Right renal cortex interstitium (tissue), 3 donors: ENCODE measurements at regions not wholly inside any gene's neighbourhood (a gene's known extent, or its start where the extent isn't known, plus 50 kb on each side); places are given as distances from the start of the nearest gene placed in this dataset.

Experiments used
- DNase-seq, 3 donors: peaks; one replicate each; pipeline ENCODE4 v3.0.0-alpha.2; 2013; ENCODE audit warnings: low read depth in 3 of 3, low spot score in 2 of 3

DNA sequence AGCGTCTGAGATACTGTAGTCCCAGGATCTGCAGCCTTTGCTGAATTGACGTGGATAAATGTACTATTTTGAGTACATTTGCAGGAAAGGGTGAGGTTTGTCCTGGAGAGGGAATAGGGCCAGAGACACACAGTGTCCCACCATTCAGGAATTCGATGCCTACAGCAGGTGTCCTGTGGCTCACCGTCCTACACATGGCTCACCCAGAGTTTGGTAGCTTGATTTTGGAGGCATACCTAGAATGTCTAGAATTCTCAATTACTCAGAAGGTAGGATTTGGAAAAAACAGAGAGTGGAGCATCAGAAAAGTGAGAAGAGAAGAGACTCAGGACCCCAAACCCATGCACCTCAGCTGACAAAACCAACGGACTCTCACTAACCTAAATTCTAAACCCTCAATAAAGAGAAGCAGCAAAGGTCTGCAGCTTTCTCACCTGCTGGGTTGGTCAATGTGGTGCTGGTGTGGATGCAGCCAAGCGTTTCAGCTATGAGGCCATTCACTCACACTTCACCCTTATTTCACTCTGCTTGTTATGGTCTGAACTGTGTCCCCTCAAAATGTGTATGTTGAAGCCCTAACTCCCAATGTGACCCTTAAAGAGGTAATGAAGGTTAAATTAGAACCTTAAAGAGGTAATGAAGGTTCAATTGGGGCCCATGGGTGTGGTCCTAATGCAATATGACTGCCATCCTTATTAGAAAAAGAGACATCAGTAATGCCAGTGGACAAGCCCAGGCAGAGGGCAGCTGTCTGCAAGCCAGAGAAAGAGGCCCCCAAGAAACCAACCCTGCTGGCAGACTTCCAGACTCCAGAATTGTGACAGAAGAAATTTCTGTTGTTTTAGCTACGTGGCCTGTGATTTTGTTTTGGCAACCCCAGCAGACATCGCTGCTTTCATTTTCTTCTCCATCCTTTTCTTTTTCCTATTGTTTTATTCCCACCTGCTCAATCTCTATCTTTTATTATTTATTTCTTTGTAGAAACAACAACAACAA, 187.8 kb downstream of the SNX19 start:
- no peak for DNase-seq

- DNase-seq, result no peak
Measured at GRCh38 chr11:130729193-130729592, 187.1 kb downstream of the SNX19 start.

GRCh38 chr11:130729678-130730300, 186.5 kb downstream of the SNX19 start:
- no peak for DNase-seq

DNA sequence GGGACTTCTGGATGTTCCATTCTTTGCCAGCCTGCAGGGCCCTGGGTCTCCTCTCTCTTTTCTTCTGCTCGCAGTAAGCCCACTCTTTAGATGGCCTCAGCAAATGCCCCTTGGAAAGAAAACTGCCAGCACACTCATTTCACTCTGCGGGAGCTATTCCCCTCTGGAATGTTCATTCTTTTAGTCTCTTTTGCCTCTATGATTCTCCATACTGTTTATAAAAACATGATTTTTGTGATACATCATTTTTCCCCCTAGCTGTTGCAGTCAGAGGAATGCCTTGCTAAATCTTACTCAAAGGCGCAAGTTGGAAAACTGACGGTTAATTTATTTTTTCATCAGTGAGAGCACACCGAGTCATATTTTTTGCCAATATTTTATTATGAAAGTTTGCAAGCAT, 184.9 kb downstream of the SNX19 start:
- DNase-seq, result no peak

GRCh38 chr11:130732476-130732875, 183.8 kb downstream of the SNX19 start:
- DNase-seq, result no peak

- DNase-seq, result no peak
Measured at GRCh38 chr11:130737041-130737830, 179.0 kb downstream of the SNX19 start.

DNA sequence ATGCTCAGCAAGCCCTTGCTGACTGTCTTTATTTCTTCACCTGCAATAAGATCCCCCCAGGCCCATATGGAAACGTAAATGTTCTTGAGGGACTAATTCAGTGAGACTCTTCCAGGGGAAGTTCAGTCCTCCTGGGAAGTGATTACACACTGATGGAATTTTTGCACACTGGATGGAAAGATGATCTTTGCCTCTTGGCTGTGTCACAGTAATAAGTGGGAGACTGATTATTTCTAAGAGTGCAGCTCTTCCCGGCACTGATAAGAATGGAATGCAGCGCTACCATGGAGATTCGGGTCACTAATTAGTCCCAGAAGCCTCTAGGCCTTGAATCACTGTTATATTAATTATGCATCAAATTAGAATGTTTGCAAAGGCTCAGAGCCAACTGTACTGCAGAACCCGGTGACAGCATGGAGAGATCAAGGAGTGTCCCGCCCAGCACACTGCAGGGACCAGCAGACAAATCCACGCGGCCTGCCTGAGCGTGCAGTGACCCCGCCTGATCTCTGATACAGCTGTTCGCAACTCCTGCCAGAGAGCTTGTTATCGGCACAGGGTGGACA, 178.3 kb downstream of the SNX19 start:
- DNase-seq, result peak; percentile 67 to 80 (median 77)

DNA sequence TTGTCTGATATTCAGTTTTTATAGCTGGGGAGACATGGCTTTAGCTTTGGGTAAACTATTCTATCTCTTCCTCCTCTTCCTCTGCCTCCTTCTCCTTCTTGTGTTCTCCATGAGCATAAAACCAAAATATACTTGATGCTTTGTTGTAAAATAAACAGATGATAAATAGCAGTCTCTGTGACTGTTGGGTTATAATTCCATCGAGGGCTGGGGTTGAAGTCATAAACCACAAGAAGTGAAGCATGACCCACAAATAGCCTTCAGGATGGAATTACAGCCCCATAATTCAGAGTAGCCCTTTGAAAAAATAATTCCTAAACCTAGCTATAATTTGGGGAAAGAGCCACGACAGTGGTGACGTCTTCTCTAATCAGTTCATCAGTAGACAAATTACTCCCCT, 177.7 kb downstream of the SNX19 start:
- peak in 1 of 3 donors; percentile 57 for DNase-seq

DNA sequence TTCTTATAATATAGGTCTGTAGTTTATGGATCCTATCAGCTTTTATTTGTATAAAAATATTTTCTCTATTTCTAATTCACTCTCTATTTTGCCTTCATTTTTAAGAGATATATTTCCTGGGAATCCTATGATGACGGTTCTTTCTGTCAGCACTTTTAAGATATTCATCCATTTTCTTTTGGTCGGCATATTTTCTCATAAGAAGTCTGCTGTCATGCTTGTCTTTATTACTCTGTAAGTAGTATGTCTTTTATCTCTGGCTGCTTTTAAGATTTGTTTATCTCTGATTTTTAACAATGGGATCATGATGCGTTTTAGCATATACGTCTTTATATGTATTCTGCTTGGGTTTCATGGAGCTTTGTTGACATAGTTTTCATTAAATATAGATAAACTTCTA, 175.5 kb downstream of the SNX19 start:
- DNase-seq, result no peak

DNA sequence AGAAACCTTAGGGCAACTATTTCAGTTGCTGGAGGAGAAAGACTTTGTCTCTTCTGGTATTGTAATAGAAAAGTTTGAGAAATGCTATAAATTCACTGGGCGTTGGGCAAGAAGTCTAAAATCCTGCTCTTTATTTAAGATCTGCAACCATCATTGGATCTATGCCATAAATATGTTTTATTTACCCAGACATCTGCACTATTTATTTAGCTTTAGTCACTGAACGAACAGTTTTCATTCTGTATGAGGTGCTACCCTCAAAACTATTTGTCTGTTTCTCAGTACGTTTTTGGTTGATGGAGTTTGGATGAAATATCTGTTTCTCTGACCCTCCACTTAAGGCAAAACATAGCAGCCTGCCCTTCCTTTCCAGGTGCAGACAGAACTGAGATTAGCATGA, 171.5 kb downstream of the SNX19 start:
- no peak for DNase-seq

DNA sequence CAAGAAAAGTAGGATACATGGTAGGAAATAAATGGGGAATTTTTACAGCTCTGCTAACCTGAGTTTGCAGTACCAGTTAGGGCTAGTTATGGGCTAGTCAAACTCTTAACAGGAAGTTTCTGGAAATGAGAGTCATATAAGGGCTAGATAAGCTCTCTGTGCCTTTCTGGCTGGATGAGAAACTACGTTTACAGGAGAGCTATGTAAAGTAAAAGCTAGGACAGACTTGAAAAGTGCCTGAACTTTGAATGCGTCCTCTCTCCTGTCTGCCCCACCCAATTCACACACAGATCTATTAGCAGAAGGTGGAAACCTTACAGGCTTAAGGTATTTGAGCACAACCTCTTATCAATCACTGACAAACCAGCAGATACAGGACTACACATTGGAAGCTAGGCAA, 167.1 kb downstream of the SNX19 start:
- no peak for DNase-seq

DNA sequence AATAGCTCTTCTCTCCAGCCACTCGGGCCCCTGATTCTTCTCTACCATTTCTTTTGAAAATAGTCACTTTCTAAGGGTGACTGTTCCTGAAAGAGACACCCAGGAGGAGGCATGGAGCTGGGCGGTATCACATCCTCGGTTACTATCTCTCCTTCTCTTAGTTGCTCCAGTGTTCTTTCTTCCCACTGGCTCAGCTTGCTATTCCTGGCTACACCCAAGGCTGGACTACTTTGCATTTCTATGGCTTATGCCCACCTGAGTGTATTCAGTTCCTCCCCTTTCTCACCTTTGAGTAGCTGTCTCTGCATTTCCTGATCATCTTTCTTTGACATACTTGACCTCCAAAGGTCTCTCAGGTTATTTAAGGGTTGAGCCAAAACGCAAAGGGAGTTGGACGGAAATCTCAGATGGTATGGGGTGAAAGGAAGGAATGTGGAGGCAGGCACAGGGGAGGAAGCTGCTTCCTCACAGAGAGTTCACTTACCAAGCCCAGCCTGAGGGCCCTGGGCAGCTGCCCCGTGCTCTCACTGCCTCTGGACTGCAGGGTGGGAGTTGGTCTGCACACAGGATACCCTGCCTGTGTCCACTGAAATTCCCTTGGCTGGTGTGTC, 155.7 kb downstream of the SNX19 start:
- DNase-seq, result no peak

DNA sequence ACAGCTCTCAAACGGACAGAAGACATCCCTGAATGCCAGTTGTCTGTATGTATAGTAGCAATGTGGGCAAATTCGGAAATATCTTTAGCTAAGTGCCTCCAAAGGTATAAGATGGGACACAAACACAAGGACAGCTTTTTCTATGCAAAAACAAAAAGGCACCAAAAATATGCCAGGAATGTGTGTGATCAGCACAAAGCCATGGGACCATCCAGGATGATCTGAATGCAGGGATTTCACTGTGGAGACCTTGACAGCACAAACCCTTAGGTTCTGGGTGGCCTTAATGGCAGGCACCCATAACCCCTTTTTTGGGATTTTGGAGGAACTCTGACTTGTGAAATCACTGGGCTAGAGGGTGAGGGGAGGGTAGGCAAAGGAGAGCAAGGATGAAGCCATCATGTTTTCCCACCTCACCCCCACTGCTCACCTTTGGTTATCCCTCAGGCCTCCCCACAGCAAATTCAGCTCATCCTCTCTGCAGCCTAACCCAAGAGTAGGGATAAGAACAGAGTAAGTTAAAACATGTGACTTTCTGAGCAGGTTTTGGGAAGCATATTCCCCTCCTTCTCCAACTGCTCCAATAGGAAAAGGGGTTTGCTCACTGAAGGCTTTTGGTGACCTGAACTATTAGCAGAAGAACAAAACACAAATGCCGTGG, 154.6 kb downstream of the SNX19 start:
- no peak for DNase-seq

DNA sequence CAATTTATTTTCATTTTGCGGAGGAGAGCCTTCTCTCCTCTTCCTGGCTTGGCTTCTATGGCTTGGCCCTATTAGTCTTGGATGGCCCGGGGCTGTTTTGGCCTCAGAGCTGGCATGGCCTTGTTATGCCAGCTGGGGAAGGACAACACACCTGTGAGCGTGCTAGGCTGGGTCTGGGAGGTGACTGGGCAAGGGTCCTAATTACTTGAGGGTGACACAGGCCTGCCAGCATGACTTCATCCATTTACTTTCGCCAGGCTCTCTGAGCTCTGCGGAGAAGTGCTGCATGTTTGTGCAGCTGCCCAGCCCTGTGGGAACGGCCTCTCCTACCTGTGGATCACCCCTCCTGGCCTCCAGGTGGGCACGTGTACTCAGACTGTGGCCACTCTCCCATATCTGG, 153.6 kb downstream of the SNX19 start:
- no peak for DNase-seq

DNA sequence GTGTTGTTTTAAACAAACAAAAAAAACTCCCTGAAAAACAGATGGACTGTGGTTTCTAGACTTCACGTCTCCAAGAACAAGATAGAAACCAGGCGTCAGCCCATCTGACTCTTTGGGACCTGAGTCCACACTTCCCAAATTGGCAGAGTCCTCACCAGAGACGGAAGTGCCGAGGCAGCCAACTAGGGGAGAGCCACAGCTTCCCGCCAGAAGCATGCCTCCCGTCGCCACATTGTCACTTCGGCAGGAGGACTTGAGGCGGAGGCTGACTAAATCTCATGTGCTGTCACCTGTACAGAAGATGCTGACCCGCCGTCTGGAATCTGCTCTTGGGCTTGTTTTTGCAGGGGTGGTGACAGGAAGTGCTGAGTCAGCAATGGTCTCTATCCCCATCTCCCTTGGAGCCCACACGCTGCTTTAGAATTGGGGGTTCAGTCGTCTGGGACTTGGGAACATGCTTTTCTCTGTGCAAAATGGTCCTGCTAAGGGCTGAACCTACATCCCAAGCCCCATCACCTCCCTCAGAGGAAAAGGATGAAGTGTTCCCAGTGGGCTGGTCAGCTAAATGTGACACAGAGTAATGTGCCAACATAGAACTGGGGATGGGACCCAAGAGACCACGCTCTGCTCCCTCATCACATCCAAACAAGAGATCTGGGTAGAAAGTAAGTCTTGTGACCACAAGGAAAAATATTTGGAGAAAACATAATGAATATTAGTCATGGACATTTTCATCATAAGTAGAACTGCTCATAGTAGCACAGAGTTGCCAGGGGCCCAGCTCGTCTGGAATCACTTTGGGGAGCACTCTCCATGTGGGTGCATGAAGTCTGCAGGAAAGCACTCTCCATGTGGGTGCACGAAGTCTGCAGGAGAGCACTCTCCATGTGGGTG, 152.9 kb downstream of the SNX19 start:
- DNase-seq, result no peak

- peak in 2 of 3 donors; percentile 58 to 77 for DNase-seq
Measured at GRCh38 chr11:130765406-130765805, 150.9 kb downstream of the SNX19 start.

- no peak for DNase-seq
Measured at GRCh38 chr11:130765951-130766649, 150.2 kb downstream of the SNX19 start.
